ENCODE measurements at regions not wholly inside any gene's neighbourhood (a gene's known extent, or its start where the extent isn't known, plus 50 kb on each side); places are given as distances from the start of the nearest gene placed in this dataset.

GRCh38 chr14:95466506-95466905 lies 49.9 kb downstream of the SYNE3 start:
- DNase-seq = peak in 1 of 14 donors; percentile 59

GRCh38 chr14:95465936-95466335 lies 50.5 kb downstream of the SYNE3 start:
- no peak for DNase-seq

GRCh38 chr14:95465358-95465757 lies 51.1 kb downstream of the SYNE3 start:
- no peak for DNase-seq

GRCh38 chr14:95464514-95464913 lies 51.9 kb downstream of the SYNE3 start:
- no peak for DNase-seq

- DNase-seq = no peak
Measured at GRCh38 chr14:95464103-95464502, 52.3 kb downstream of the SYNE3 start.

GRCh38 chr14:95463171-95463901 lies 53.1 kb downstream of the SYNE3 start:
- DNase-seq = peak in 1 of 14 donors; percentile 61

- no peak for DNase-seq
Measured at GRCh38 chr14:95462491-95462890, 54.0 kb downstream of the SYNE3 start.

- DNase-seq = peak in 12 of 14 donors; percentile 29 to 90 (median 64)
Measured at GRCh38 chr14:95460647-95461478, 55.6 kb downstream of the SYNE3 start.

GRCh38 chr14:95458906-95459305 lies 57.5 kb downstream of the SYNE3 start:
- no peak for DNase-seq

- no peak for DNase-seq
Measured at GRCh38 chr14:95458459-95458858, 58.0 kb downstream of the SYNE3 start.

GRCh38 chr14:95456281-95456680 lies 60.2 kb downstream of the SYNE3 start:
- no peak for DNase-seq

- no peak for DNase-seq
Measured at GRCh38 chr14:95455246-95455645, 61.2 kb downstream of the SYNE3 start.

- no peak for DNase-seq
Measured at GRCh38 chr14:95453713-95453980, 62.8 kb downstream of the SYNE3 start.

GRCh38 chr14:95452893-95453712 lies 63.3 kb downstream of the SYNE3 start:
- DNase-seq = no peak

GRCh38 chr14:95452176-95452892 lies 64.1 kb downstream of the SYNE3 start:
- peak in 3 of 14 donors; percentile 8 to 20 (median 9) for DNase-seq

GRCh38 chr14:95449131-95449530 lies 67.3 kb downstream of the SYNE3 start:
- DNase-seq = no peak

- no peak for DNase-seq
Measured at GRCh38 chr14:95446470-95446869, 70.0 kb downstream of the SYNE3 start.

- DNase-seq = peak in 1 of 14 donors; percentile 81
Measured at GRCh38 chr14:95445676-95446075, 70.8 kb downstream of the SYNE3 start.

GRCh38 chr14:95445161-95445560 lies 71.3 kb downstream of the SYNE3 start:
- DNase-seq = no peak

- no peak for DNase-seq
Measured at GRCh38 chr14:95444132-95445129, 72.0 kb downstream of the SYNE3 start.

GRCh38 chr14:95442633-95443021 lies 73.8 kb downstream of the SYNE3 start:
- DNase-seq = peak; percentile 3 to 82 (median 57)
